RWPE1 (cell line): ENCODE measurements at regions not wholly inside any gene's neighbourhood (a gene's known extent, or its start where the extent isn't known, plus 50 kb on each side); places are given as distances from the start of the nearest gene placed in this dataset.

Experiments used
- CTCF ChIA-PET: fragments of 350-600 bp; sonication (Branson Sonifier 250); formaldehyde crosslinking; extraction: SDS; loops from one replicate; lab custom pipeline; 2021; lab: Yijun Ruan, JAX
- POLR2A ChIA-PET: fragments of 400-600 bp; formaldehyde crosslinking; extraction: SDS; loops from one replicate; lab custom pipeline; 2020; ENCODE audit warnings: antibody characterized with exemption; ENCODE audit not compliant: low non-redundant PET; lab: Yijun Ruan, JAX
- DNase-seq: peaks from one replicate; pipeline ENCODE4 v3.0.0; 2012; ENCODE audit warnings: low spot score
- H3K27ac ChIP-seq: fragments of 450-650 bp; 2 replicates; pipeline ENCODE4 v1.5.1; 2017
- TF ChIP-seq, protein P1 (sequence below): fragments of 450-650 bp; conservative IDR thresholded peaks from 2 replicates; pipeline ENCODE4 v1.5.1; 2017; ENCODE audit warnings: low read depth, mild to moderate bottlenecking

DNA sequence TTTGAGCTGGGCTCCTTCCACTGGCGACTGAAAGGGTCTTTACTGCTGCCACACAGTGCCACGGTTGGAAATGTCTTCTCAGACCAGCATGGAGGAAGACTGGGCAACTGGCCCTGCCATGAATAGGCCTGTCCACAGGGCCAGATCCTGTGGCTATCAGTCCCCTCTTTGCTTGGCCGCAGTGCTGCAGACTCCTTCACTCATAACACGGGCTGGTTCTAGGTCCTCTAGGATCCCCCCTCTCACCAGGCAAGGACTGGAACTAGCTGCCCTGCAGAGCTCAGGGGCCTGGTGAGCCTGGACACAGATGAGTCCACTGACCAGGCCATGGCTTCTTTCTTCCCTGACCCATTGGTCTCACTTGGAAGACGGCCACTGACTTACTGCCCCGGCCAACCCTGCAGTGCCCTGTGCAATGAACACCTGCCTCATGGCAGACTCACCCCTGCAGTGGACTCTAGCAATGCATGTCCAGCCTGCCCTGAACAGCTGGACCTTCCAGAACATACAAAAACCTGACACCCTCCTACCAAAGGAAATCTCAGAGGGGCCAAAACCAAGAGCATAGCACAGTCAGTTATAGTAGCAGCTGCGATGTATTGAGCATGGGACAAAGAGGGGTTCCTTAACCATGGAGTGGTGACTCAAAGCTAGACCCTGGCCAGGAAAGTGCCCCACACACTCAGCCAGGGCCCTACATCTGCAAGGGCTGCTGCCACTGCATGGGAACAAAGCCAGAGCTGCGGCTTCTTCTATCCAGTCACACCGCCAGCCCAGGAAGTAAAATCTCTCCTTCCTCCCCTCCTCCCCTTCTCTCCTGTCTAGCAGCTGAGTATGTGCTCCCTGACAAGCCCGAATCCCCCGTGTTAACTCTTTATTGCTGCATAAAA is 72.1 kb upstream of the ITGA11 start:
- POLR2A ChIA-PET: no interaction called here
- CTCF ChIA-PET: interaction anchor here (0.6 to 0.8 kb wide), 2 partner anchors 12 to 46 kb away, joined by 3 read pairs; no protein-coding TSS in a partner anchor
- DNase-seq: no peak

DNA sequence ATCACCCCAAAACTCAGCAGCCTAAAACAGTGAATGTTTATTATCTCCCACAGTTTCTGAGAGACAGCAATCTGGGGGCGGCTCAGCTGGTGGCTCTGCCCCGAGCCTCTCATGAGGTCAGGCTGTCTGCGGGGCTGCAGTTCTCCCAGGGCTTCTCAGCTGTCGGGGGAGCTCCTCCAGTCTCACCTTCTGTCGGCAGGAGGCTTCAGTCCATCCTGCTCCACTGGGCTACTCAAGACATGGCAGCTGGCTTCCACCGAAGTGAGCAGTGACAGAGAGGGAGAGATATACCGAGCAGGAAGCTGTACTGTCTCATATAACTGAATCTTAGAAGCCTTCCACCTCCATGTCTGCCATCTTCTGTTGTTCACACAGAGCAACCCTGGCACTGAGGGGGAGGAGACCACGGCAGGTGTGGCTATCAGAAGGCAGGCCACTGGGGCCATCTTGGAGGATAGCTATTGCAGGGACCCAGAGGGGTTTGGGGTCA is 72.8 kb upstream of the ITGA11 start:
- no peak for DNase-seq
- ChIA-PET POLR2A (no interaction called here), CTCF (no interaction called here)
- TF ChIP-seq, protein P1, sequence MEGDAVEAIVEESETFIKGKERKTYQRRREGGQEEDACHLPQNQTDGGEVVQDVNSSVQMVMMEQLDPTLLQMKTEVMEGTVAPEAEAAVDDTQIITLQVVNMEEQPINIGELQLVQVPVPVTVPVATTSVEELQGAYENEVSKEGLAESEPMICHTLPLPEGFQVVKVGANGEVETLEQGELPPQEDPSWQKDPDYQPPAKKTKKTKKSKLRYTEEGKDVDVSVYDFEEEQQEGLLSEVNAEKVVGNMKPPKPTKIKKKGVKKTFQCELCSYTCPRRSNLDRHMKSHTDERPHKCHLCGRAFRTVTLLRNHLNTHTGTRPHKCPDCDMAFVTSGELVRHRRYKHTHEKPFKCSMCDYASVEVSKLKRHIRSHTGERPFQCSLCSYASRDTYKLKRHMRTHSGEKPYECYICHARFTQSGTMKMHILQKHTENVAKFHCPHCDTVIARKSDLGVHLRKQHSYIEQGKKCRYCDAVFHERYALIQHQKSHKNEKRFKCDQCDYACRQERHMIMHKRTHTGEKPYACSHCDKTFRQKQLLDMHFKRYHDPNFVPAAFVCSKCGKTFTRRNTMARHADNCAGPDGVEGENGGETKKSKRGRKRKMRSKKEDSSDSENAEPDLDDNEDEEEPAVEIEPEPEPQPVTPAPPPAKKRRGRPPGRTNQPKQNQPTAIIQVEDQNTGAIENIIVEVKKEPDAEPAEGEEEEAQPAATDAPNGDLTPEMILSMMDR: no peak
- H3K27ac ChIP-seq: no peak overlapping the region

More for the DNA sequence above, 72.1 kb upstream of the ITGA11 start:
- TF ChIP-seq, protein P1: no peak
- no peak overlapping the region for H3K27ac ChIP-seq

DNA sequence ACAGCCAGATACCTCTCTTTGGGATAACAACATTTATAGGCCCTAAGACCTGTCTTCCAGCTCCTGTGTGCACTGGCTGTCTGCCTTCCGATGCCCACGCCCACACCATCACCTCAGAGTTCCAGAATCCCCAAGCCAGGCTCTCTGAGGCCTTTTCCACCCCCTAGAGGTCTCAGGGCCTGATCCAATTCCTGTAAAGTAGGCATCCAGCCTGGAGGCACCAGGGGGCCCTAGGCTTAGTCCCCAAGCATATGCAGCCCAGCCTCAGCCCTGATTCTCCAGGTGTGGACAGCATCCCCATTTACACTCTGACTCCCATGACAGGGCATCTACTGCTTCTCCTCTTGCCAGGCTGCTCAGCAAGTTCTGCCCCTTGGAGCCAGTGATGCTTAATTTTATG is 72.7 kb upstream of the CORO2B start:
- CTCF ChIA-PET: no interaction called here
- no peak overlapping the region for H3K27ac ChIP-seq
- DNase-seq: no peak
- TF ChIP-seq, protein P1: no peak
- POLR2A ChIA-PET: no interaction called here

DNA sequence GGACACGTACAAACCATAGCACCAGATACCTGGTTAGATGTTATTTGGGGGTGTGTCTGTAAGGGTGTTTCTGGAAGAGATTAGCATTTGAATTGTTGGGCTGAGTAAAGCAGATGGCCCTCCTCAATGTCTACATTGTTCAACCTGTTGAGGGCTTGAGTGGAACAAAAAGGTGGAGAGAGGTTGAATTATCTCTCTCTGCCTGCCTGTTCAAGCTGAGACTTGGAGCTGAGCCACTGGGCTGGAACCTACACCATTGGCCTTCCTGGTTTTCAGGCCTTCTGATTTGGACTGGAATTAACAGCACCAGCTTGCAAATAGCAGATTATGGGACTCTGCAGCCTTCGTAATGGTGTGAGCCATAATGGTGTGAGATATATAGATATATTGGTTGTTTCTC is 71.3 kb upstream of the CORO2B start:
- POLR2A ChIA-PET: no interaction called here
- DNase-seq: no peak
- no peak overlapping the region for H3K27ac ChIP-seq
- TF ChIP-seq, protein P1: no peak
- CTCF ChIA-PET: no interaction called here

DNA sequence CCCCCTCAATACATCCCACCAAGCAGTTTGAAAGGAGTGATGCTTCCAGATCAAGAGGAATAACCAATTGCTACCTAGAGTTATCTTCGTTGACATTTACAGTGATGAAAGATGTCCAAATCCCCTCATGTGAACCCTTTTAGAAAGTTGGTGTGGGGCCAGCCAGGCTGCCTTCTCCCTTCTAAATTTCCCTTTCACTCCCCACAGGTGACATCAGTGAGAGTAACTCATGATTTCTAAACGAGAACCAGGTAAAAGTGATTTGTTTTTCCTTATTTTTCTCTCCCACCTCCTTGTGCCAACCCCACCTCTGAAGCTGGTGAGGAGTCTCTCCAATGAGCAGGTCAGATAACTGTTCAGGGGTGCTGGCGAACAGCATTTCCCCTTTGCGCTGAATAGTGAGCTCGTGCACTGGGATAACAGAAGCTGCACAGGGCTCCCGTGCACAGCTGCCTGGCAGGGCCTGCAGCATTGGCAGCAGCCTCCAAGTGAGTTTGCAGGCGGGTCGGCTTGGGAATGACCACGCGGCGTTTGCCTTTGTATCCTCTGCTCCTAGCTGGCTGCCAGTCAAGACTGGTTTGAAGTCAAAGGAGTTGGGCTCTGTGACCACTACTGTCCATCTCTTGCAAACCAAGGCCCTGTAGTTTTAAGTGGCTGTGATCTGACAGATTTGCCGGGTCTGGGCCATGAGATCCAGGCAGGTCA is 70.2 kb upstream of the CORO2B start:
- ChIA-PET CTCF (no interaction called here), POLR2A (no interaction called here)
- no peak overlapping the region for H3K27ac ChIP-seq
- no peak for DNase-seq
- TF ChIP-seq, protein P1: no peak

DNA sequence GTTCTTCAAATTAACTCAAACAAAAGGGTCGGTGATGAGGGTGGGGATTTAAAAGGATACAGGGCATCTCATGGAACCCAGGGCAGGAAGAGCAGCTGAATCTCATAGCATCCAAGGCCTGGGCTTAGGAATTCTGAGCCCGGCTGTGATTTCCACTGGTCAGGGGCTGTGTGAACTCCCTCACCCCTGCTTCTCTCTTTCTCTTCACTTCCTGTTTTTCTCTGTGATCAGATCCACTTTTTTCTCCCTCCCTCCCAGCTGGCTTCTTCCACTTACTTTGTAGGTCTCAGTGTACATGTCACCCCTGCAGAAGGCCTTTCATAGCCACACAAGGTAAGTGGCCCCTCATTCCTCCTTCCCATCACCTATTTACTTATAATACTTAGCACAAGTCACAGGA is 68.2 kb upstream of the CORO2B start:
- CTCF ChIA-PET: no interaction called here
- TF ChIP-seq, protein P1: no peak
- H3K27ac ChIP-seq: no peak overlapping the region
- POLR2A ChIA-PET: no interaction called here
- no peak for DNase-seq
